ENCODE measurements at regions not wholly inside any gene's neighbourhood (a gene's known extent, or its start where the extent isn't known, plus 50 kb on each side); places are given as distances from the start of the nearest gene placed in this dataset.
A peak's percentile ranks its signal among the peaks of the same experiment; 100 is the strongest.

DNA sequence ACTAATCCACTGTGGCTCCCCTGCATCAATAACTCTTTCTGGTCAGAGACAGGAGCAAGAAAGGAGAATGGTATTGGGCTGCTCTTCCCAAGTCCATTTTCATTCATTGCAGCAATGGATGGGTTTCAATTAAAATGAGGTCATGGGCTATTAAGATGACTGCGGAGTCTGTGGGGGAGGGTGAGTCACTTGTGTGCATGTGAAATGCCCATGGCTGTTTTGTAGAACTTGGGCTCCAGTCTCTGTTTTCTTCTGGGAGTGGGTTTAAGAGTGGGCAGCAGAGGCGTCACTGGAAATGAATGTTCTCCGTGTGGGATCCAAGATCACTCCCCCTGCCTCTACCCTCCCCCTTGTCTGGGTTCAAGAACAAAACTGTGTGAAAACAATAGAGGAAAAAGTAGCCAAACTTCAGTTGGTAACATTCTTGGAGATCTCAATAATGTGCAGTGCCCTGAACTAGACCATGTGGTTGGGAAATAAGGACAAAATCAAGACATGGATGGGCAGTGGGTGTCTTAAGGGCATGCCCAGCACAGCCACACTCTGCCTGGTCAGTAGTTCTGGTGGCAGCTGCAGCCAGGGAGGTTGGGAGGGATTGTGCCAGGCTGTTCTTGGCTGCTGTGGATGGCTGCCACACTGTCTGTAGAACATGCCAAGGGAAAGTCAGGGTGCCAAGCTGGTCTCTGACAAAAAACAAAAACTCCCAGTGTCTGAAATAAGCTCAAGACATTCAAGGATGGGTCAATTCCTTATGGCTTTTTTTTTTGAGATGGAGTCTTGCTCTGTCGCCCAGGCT is 68.2 kb upstream of the CXCR4 start:
- H3K9me3 ChIP-seq, result no peaks in the 10 kb centered on the region
- no peak overlapping the region for H3K4me3 ChIP-seq
- ATAC-seq, result no peak
- ChIA-PET CTCF (no interaction called here), POLR2A (no interaction called here)
- H3K4me1 ChIP-seq, result no peaks in the 10 kb centered on the region
- no peak for DNase-seq (ENCODE audit: low read depth in 1 of 2, low spot score in 1 of 2)
- H3K4me2 ChIP-seq, result no peak overlapping the region
- H3K27ac ChIP-seq, result no peak overlapping the region
- no peak for FAIRE-seq
- WGBS (ENCODE audit: missing lambda C conversion rate), result 23% methylated on average over 4 of the region's 4 CpGs
- TF ChIP-seq FOXS1 (CRISPR knock-in tag; IDR thresholded peaks at IDR 0.05) (no peak), RCOR1 (IDR thresholded peaks at IDR 0.05; ENCODE audit: low read depth, low read length) (no peak), E2F6 (IDR thresholded peaks at IDR 0.05; ENCODE audit: borderline replicate concordance, low read depth) (no peak), NR3C1 (IDR thresholded peaks at IDR 0.05) (no peak), RAD21 (conservative IDR thresholded peaks at IDR 0.05 in 1 of 2, IDR thresholded peaks at IDR 0.05 in 1 of 2) (no peak), ZFP36 (IDR thresholded peaks at IDR 0.05; ENCODE audit: borderline replicate concordance, partially characterized antibody) (no peak), TFCP2L1 (CRISPR knock-in tag; IDR thresholded peaks at IDR 0.05) (no peak), EHF (CRISPR knock-in tag; IDR thresholded peaks at IDR 0.05) (no peak), HDAC2 (IDR thresholded peaks at IDR 0.05) (no peak), HES2 (IDR thresholded peaks at IDR 0.05) (no peak), CEBPB (IDR thresholded peaks at IDR 0.05) (no peak), HEYL (CRISPR knock-in tag; IDR thresholded peaks at IDR 0.05) (no peak), SREBF2 (IDR thresholded peaks at IDR 0.05) (no peak), EP300 (IDR thresholded peaks at IDR 0.05) (no peak), HOXA7 (CRISPR knock-in tag; IDR thresholded peaks at IDR 0.05) (no peak), ESRRA (IDR thresholded peaks at IDR 0.05; ENCODE audit: borderline replicate concordance, low read length) (no peak), GATA3 (IDR thresholded peaks at IDR 0.05; ENCODE audit: borderline replicate concordance) (no peak), TP53 (CRISPR knock-in tag; IDR thresholded peaks at IDR 0.05) (no peak), HOXB5 (CRISPR knock-in tag; IDR thresholded peaks at IDR 0.05) (no peak), MAZ (IDR thresholded peaks at IDR 0.05; ENCODE audit: borderline replicate concordance, low read depth, low read length) (no peak)

GRCh38 chr2:136183097-136183496 is 65.1 kb upstream of the CXCR4 start:
- Histone ChIP-seq H3K27ac (no peak overlapping the region), H3K4me1 (no peaks in the 10 kb centered on the region), H3K4me2 (no peak overlapping the region), H3K4me3 (no peak overlapping the region), H3K9me3 (no peaks in the 10 kb centered on the region)
- TF ChIP-seq RNF2 (IDR thresholded peaks at IDR 0.05; ENCODE audit: borderline replicate concordance, low read depth) (no peak), CBX8 (IDR thresholded peaks at IDR 0.05) (no peak), TFCP2L1 (CRISPR knock-in tag; IDR thresholded peaks at IDR 0.05) (no peak), GATA3 (IDR thresholded peaks at IDR 0.05; ENCODE audit: borderline replicate concordance) (no peak), NR3C1 (IDR thresholded peaks at IDR 0.05) (no peak), ZNF302 (CRISPR knock-in tag; IDR thresholded peaks at IDR 0.05) (no peak), EHF (CRISPR knock-in tag; IDR thresholded peaks at IDR 0.05) (no peak)
- ChIA-PET CTCF (no interaction called here), POLR2A (no interaction called here)
- ATAC-seq (no peak; a peak in 1 of 6 replicates), FAIRE-seq (no peak), DNase-seq (ENCODE audit: low read depth in 1 of 2, low spot score in 1 of 2) (no peak)
- WGBS (ENCODE audit: missing lambda C conversion rate), result 25% methylated on average over 3 of the region's 3 CpGs

DNA sequence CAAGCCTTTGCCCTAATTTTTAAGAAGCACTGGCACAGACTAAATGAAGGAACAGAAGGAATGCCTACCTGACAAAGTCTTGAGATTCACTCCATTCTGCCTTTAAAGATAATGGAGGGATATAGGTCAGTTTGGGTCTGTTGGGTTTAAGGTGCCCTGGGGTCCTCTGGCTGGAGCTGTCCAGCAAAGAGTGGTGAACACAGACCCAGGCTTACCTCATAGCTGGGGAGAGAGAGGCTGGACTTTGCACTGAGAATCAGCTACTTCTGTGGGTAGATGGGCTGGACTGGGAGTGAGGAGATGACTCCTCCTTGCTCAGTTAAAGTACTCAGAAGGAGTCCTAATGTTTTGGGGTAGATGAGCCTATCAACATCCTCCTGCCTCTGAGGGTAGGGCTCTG is 64.4 kb upstream of the CXCR4 start:
- DNase-seq (ENCODE audit: low read depth in 1 of 2, low spot score in 1 of 2), result no peak
- no peak for FAIRE-seq
- Histone ChIP-seq H3K27ac (no peak overlapping the region), H3K4me2 (no peak overlapping the region), H3K4me1 (no peaks in the 10 kb centered on the region), H3K9me3 (no peaks in the 10 kb centered on the region), H3K4me3 (no peak overlapping the region)
- peak in 1 of 2 experiments; percentile 30; a peak in 2 of 6 replicates for ATAC-seq
- ChIA-PET CTCF (no interaction called here), POLR2A (no interaction called here)
- TF ChIP-seq ZNF302 (CRISPR knock-in tag; IDR thresholded peaks at IDR 0.05), result no peak
- no peak for TF ChIP-seq RARB (CRISPR knock-in tag; IDR thresholded peaks at IDR 0.05)
- TF ChIP-seq HEYL (CRISPR knock-in tag; IDR thresholded peaks at IDR 0.05), result no peak
- no peak for TF ChIP-seq NFE2L2 (conservative IDR thresholded peaks at IDR 0.05; ENCODE audit: low read length)
- no peak for TF ChIP-seq SMC3 (IDR thresholded peaks at IDR 0.05)
- no peak for TF ChIP-seq RAD21 (conservative IDR thresholded peaks at IDR 0.05 in 1 of 2, IDR thresholded peaks at IDR 0.05 in 1 of 2)
- TF ChIP-seq JUN (IDR thresholded peaks at IDR 0.05), result no peak
- TF ChIP-seq FOSL2 (IDR thresholded peaks at IDR 0.05), result no peak
- TF ChIP-seq FOSL2 (CRISPR knock-in tag; IDR thresholded peaks at IDR 0.05), result no peak
- TF ChIP-seq, protein P1, sequence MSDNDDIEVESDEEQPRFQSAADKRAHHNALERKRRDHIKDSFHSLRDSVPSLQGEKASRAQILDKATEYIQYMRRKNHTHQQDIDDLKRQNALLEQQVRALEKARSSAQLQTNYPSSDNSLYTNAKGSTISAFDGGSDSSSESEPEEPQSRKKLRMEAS (IDR thresholded peaks at IDR 0.05), result no peak
- TF ChIP-seq RCOR1 (IDR thresholded peaks at IDR 0.05; ENCODE audit: low read depth, low read length), result no peak
- no peak for TF ChIP-seq HES2 (IDR thresholded peaks at IDR 0.05)
- TF ChIP-seq MYC (IDR thresholded peaks at IDR 0.05; ENCODE audit: borderline replicate concordance, low read length), result no peak

Data from A549 (cell line).